ENCODE measurements at regions not wholly inside any gene's neighbourhood (a gene's known extent, or its start where the extent isn't known, plus 50 kb on each side); places are given as distances from the start of the nearest gene placed in this dataset.
"Not testable (repeated sequence)": the region's sequence is repeated elsewhere in the genome, so short reads cannot be mapped to it uniquely, and the experiment has no call there.

- DNase-seq = no peak
Measured at GRCh38 chr17:63189082-63189481, 223.0 kb downstream of the TANC2 start.

- no peak for DNase-seq
Measured at GRCh38 chr17:63189930-63190329, 223.9 kb downstream of the TANC2 start.

GRCh38 chr17:63190821-63191370 lies 224.9 kb downstream of the TANC2 start:
- no peak for DNase-seq

- no peak for DNase-seq
Measured at GRCh38 chr17:63191610-63192009, 225.6 kb downstream of the TANC2 start.

- no peak for DNase-seq
Measured at GRCh38 chr17:63193827-63194226, 227.8 kb downstream of the TANC2 start.

- no peak for DNase-seq
Measured at GRCh38 chr17:63196772-63197335, 230.8 kb downstream of the TANC2 start.

GRCh38 chr17:63203652-63204051 lies 237.6 kb downstream of the TANC2 start:
- DNase-seq = no peak

GRCh38 chr17:63221939-63222338 lies 224.2 kb downstream of the CYB561 start:
- no peak for DNase-seq

- DNase-seq = no peak
Measured at GRCh38 chr17:63222655-63223054, 223.5 kb downstream of the CYB561 start.

- no peak for DNase-seq
Measured at GRCh38 chr17:63223212-63223911, 222.7 kb downstream of the CYB561 start.

GRCh38 chr17:63224644-63225043 lies 221.5 kb downstream of the CYB561 start:
- no peak for DNase-seq

GRCh38 chr17:63226720-63227119 lies 219.4 kb downstream of the CYB561 start:
- DNase-seq = not testable (repeated sequence)

- not testable (repeated sequence) for DNase-seq
Measured at GRCh38 chr17:63231015-63231620, 215.0 kb downstream of the CYB561 start.

- DNase-seq = no peak
Measured at GRCh38 chr17:63232565-63233310, 213.4 kb downstream of the CYB561 start.

GRCh38 chr17:63240106-63240505 lies 206.0 kb downstream of the CYB561 start:
- DNase-seq = no peak

GRCh38 chr17:63246344-63246743 lies 199.8 kb downstream of the CYB561 start:
- no peak for DNase-seq

- DNase-seq = no peak
Measured at GRCh38 chr17:63247706-63248105, 198.4 kb downstream of the CYB561 start.

GRCh38 chr17:63249256-63250004 lies 196.7 kb downstream of the CYB561 start:
- peak; percentile 9 for DNase-seq

- no peak for DNase-seq
Measured at GRCh38 chr17:63250830-63251229, 195.3 kb downstream of the CYB561 start.

GRCh38 chr17:63258785-63259184 lies 187.3 kb downstream of the CYB561 start:
- peak; percentile 2 for DNase-seq

GRCh38 chr17:63262751-63263476 lies 183.2 kb downstream of the CYB561 start:
- DNase-seq = no peak

- DNase-seq = no peak
Measured at GRCh38 chr17:63265526-63265925, 180.6 kb downstream of the CYB561 start.
